Fibroblast of the aortic adventitia (primary cell): ENCODE measurements at regions not wholly inside any gene's neighbourhood (a gene's known extent, or its start where the extent isn't known, plus 50 kb on each side); places are given as distances from the start of the nearest gene placed in this dataset.

ENCODE experiments used
- DNase-seq: peaks from one replicate; pipeline ENCODE4 v3.0.0-alpha.2; 2010; ENCODE audit warnings: low read depth
- H3K4me3 ChIP-seq: 2 replicates; pipeline ENCODE4 v1.5.1; 2011; ENCODE audit warnings: low read depth, mild to moderate bottlenecking, control low read depth, low read length, moderate library complexity
- TF ChIP-seq, protein P1 (sequence below): IDR thresholded peaks from 2 replicates; pipeline ENCODE4 v1.5.1; 2011; ENCODE audit warnings: mild to moderate bottlenecking, low read length, control low read depth, inconsistent platforms; ENCODE audit not compliant: insufficient read depth

DNA sequence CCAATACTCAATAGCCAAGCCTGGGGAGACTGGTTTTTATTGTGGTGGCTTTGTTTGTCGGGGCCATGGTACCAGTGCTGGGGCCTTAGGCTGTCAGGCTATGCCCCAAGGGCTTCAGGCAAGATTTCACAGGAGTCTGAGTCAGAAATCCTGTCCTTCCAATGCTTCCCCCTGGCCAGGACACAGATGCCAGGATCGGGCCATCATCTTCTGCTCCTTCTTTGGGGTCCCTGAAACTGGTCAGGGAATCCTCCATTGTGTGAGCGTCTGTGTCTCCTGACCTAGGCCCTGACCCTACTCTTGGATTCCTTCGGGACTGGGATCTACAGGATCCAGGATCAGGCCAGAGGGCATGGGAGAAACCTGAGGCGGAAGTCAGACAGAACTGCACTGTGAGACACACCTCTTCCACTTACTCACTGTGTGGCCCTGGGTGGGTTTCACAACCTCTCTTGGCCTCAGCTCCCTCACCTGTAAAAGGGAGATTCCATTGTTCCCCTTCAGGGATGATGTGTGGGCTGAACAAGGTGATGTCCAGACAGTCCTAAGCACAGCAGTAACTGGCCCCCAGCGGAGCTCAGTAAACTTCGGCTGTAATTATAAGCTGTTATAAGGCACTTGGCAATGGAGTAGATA is 292.7 kb downstream of the UACA start:
- no peak for DNase-seq
- no peak overlapping the region for H3K4me3 ChIP-seq
- TF ChIP-seq, protein P1, sequence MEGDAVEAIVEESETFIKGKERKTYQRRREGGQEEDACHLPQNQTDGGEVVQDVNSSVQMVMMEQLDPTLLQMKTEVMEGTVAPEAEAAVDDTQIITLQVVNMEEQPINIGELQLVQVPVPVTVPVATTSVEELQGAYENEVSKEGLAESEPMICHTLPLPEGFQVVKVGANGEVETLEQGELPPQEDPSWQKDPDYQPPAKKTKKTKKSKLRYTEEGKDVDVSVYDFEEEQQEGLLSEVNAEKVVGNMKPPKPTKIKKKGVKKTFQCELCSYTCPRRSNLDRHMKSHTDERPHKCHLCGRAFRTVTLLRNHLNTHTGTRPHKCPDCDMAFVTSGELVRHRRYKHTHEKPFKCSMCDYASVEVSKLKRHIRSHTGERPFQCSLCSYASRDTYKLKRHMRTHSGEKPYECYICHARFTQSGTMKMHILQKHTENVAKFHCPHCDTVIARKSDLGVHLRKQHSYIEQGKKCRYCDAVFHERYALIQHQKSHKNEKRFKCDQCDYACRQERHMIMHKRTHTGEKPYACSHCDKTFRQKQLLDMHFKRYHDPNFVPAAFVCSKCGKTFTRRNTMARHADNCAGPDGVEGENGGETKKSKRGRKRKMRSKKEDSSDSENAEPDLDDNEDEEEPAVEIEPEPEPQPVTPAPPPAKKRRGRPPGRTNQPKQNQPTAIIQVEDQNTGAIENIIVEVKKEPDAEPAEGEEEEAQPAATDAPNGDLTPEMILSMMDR = no peak

DNA sequence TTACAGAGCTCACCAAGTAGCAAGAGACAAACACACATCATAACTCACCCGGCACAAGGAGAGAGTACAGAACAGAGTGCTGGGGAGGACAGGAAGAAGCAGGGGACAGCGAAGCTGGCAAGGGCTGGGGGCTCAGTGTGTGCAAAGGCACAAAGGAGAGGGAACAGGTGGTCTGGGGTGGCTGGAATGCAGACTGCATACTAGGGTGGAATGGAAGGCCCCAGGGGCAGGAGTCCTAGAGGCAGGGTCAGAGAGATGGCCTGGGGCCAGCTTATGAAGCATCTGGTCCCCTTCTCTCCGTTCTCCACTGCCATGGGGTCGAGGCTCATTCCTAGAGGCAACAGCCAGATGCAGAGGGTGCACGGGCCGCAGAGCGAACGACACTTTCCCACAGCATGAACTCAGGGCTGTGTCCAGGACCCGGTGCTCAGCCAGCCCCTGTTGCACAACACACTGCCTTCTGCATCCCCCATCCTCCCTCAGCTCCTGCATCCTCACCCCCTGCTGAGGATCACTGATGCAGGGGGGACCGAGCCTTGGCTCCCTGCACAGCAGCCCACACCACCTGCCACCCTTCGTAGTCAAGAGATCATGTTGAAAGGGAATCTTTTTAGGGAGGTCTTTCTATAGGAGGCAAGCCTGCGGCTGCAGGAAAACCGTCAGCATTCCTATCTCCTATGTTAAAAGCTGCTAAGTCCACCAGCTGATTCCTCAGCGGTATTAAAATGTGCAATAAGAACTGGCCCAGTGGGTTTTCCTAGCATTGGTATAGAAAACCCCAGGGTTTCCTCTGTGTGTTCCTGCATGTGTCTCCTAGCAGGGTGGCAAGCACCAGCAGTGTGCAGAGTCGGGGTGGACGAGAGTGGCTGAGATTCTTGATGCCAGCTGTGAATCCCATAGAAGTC is 293.5 kb downstream of the UACA start:
- no peak for DNase-seq
- TF ChIP-seq, protein P1 = no peak
- H3K4me3 ChIP-seq = no peak overlapping the region

DNA sequence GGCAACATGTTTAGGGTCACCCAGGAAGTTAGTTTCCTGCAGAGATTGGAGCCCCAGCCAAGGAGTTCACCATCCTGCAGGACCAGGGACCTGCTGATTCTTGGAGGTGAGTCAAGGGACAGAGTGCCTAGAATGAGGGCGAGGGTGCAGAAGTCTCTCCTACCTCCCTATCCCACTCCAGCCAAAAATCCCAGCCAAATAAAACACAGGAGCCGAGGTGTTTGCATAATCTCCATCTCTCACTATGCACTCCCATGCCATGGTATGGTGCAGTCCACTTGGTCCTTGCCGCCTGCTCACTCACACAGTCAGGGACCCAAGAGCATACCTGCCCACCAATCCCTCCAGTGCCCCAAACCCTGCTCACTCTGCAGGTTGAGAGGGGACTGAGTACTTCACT is 294.2 kb downstream of the UACA start:
- no peak overlapping the region for H3K4me3 ChIP-seq
- TF ChIP-seq, protein P1 = no peak
- no peak for DNase-seq

DNA sequence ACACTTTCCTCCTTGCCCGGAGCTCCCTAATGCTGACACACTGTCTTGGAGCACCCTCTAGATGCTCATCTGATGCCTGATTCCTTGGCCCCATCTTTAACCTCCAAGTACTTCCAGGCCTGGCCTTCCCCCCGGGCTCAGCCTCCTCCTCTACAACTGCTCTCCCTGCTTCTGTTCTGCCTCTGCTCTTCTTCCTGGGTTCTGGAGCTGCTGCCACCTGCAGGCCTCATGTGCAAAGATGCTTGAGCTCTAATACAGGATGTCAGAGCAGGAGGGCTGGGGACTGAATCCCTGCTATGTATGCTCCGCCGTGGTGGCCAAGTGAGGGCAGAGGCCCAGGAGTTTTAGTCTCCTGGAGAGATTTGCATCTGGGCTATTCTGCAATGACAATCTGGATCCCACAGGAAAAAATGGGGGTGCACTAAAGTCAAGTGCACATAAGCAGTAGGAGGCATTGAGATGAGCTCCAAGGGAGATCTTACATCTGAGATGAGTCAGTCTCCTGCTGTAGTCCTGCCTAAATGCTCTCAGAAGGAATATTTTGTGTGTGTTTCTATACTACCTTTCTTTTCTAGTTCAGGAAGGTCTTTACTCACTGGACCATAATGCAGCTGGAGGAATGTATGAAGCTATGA is 296.3 kb downstream of the UACA start:
- H3K4me3 ChIP-seq = no peak overlapping the region
- peak; percentile 73 for DNase-seq
- TF ChIP-seq, protein P1 = peak; percentile 81

DNA sequence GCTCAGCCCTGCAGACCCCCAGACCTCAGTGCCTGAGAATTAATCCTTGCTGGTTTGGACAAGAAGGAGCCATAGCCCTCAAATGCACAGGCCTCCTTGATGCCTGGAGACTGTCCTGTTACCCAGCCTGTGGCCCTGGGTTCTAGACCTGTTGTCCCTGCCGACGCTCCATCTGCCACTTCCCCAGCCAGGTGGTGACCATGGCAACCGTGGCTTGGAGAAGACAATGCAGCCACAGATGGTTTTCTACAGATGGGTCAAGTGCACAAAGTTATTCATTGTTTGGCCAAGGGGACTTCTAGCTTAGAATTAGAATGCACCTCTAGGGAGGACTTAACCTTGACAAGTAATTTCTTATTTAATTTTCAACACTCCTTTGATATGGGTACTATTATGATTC is 297.1 kb downstream of the UACA start:
- no peak for DNase-seq
- H3K4me3 ChIP-seq = no peak overlapping the region
- TF ChIP-seq, protein P1 = no peak

DNA sequence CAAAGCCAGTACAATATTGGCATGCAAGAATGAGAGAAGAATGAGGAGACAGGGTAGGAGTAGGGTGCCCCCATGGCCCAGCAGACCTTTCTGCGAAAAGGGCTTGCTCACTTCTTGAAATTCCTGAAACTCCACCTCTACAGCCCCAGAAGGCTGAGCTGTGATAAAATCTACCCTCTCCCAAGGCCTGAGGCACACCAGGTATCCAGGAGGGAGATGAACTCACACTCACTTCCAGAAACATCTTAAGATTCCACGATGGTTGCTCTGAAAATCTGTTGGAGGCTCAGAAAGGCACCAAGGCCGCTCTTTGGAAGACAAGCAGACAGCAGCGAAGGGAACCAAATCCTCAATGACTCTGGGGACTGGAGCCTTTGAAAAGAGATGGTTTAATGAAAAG is 297.5 kb downstream of the UACA start:
- DNase-seq = no peak
- TF ChIP-seq, protein P1 = no peak
- no peak overlapping the region for H3K4me3 ChIP-seq
